ENCODE measurements at regions not wholly inside any gene's neighbourhood (a gene's known extent, or its start where the extent isn't known, plus 50 kb on each side); places are given as distances from the start of the nearest gene placed in this dataset.

- Mint-ChIP-seq H3K4me1 (no peaks in the 10 kb centered on the region), H3K27me3 (no peaks in the 10 kb centered on the region), H3K4me3 (no peak overlapping the region), H3K9me3 (ENCODE audit: insufficient read depth) (peaks cover 2% of the 10 kb centered on the region), H3K27ac (no peak overlapping the region)
- no peak overlapping the region for H2AFZ ChIP-seq (ENCODE audit: insufficient read depth, low read depth, low read length, poor library complexity, severe bottlenecking)
- H3K9ac ChIP-seq (ENCODE audit: low read length): no peak overlapping the region
- 86% methylated on average over 12 of the region's 12 CpGs for WGBS (ENCODE audit: insufficient coverage)
- H3K79me2 ChIP-seq (ENCODE audit: control insufficient read depth, insufficient read depth, low read length): no peaks in the 10 kb centered on the region
- no peaks in the 10 kb centered on the region for H3K36me3 ChIP-seq (replicated peaks in 1 of 2; ENCODE audit: control extremely low read depth in 1 of 2, control insufficient read depth in 1 of 2, extremely low read depth in 1 of 2, insufficient read depth in 2 of 2, low read length in 1 of 2)
- TF ChIP-seq CTCF (IDR thresholded peaks at IDR 0.05): no peak
- no peak for TF ChIP-seq EZH2 (IDR thresholded peaks at IDR 0.05; ENCODE audit: borderline replicate concordance, insufficient read depth, low read depth, low read length, poor library complexity, severe bottlenecking)
- ChIA-PET CTCF (interaction anchor here (1.5 kb wide), 1 partner anchor 15 kb away, joined by 3 read pairs; no protein-coding TSS in a partner anchor), POLR2A (no interaction called here)
- no peaks in the 10 kb centered on the region for H3K27me3 ChIP-seq (replicated peaks in 1 of 4; ENCODE audit: control extremely low read depth in 1 of 4, control insufficient read depth in 3 of 4, insufficient read depth in 4 of 4, low read length in 3 of 4)
- no peaks in the 10 kb centered on the region for H4K20me1 ChIP-seq (ENCODE audit: control insufficient read depth, insufficient read depth, low read length, poor library complexity, severe bottlenecking)
- H3K27ac ChIP-seq (ENCODE audit: low read length in 2 of 2): no peak overlapping the region
- no peak for ATAC-seq (ENCODE audit: low read depth)
- no peak overlapping the region for H3K4me2 ChIP-seq (replicated peaks; ENCODE audit: low read depth, low read length, poor library complexity, severe bottlenecking)
- H3K4me3 ChIP-seq (ENCODE audit: control extremely low read depth in 1 of 5, extremely low read depth in 1 of 5, insufficient read depth in 1 of 5, low read depth in 2 of 5, low read length in 4 of 5): no peak overlapping the region
- peaks cover 0 to 12% (median 0%) of the 10 kb centered on the region in 3 donors for H3K9me3 ChIP-seq (ENCODE audit: control extremely low read depth in 1 of 3, control insufficient read depth in 2 of 3, insufficient read depth in 1 of 3, low read length in 2 of 3)
- intact Hi-C loops (cut with micrococcal nuclease): no loop called here
- DNase-seq: no peak
- H3K4me1 ChIP-seq (ENCODE audit: control insufficient read depth in 2 of 2, insufficient read depth in 2 of 2, low read length in 2 of 2): no peaks in the 10 kb centered on the region
Measured at GRCh38 chr12:126156806-126157574, 1091.8 kb downstream of the AACS start.

DNA sequence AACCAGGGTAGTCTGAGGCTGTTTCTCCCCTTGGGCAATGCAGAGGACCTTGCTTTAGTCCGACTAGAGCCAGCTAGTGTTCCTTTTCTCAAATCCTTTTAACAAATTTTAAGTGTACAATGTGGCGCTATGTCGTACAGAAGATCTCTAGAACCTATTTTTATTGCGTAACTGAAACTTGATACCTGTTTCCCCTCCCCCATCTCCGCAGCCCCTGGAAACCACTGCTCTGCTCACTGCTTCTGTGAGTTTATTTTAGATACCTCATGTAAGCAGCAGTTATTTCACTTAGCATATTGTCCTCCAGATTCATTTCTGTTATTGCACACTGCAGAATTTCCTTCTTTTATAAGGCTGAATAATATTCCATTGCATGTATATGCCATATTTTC is 1092.3 kb downstream of the AACS start:
- no peak for TF ChIP-seq EZH2 (IDR thresholded peaks at IDR 0.05; ENCODE audit: borderline replicate concordance, insufficient read depth, low read depth, low read length, poor library complexity, severe bottlenecking)
- no peak for TF ChIP-seq CTCF (IDR thresholded peaks at IDR 0.05)
- H3K4me1 ChIP-seq (ENCODE audit: control insufficient read depth in 2 of 2, insufficient read depth in 2 of 2, low read length in 2 of 2): no peaks in the 10 kb centered on the region
- no peaks in the 10 kb centered on the region for H3K27me3 Mint-ChIP-seq
- no peak overlapping the region for H2AFZ ChIP-seq (ENCODE audit: insufficient read depth, low read depth, low read length, poor library complexity, severe bottlenecking)
- intact Hi-C loops (cut with micrococcal nuclease): no loop called here
- ChIA-PET POLR2A (no interaction called here), CTCF (no interaction called here)
- H3K79me2 ChIP-seq (ENCODE audit: control insufficient read depth, insufficient read depth, low read length): no peaks in the 10 kb centered on the region
- 80% methylated on average over 2 of the region's 5 CpGs for WGBS (ENCODE audit: insufficient coverage)
- no peaks in the 10 kb centered on the region for H4K20me1 ChIP-seq (ENCODE audit: control insufficient read depth, insufficient read depth, low read length, poor library complexity, severe bottlenecking)
- ATAC-seq (ENCODE audit: low read depth) (no peak), DNase-seq (no peak)
- H3K4me1 Mint-ChIP-seq: no peaks in the 10 kb centered on the region
- H3K4me3 Mint-ChIP-seq: no peak overlapping the region
- peaks cover 2% of the 10 kb centered on the region for H3K9me3 Mint-ChIP-seq (ENCODE audit: insufficient read depth)
- H3K9ac ChIP-seq (ENCODE audit: low read length): no peak overlapping the region
- H3K4me3 ChIP-seq (ENCODE audit: control extremely low read depth in 1 of 5, extremely low read depth in 1 of 5, insufficient read depth in 1 of 5, low read depth in 2 of 5, low read length in 4 of 5): no peak overlapping the region
- H3K27ac Mint-ChIP-seq: no peak overlapping the region
- H3K27me3 ChIP-seq (replicated peaks in 1 of 4; ENCODE audit: control extremely low read depth in 1 of 4, control insufficient read depth in 3 of 4, insufficient read depth in 4 of 4, low read length in 3 of 4): no peaks in the 10 kb centered on the region
- no peaks in the 10 kb centered on the region for H3K36me3 ChIP-seq (replicated peaks in 1 of 2; ENCODE audit: control extremely low read depth in 1 of 2, control insufficient read depth in 1 of 2, extremely low read depth in 1 of 2, insufficient read depth in 2 of 2, low read length in 1 of 2)
- peaks cover 0 to 12% (median 0%) of the 10 kb centered on the region in 3 donors for H3K9me3 ChIP-seq (ENCODE audit: control extremely low read depth in 1 of 3, control insufficient read depth in 2 of 3, insufficient read depth in 1 of 3, low read length in 2 of 3)
- H3K4me2 ChIP-seq (replicated peaks; ENCODE audit: low read depth, low read length, poor library complexity, severe bottlenecking): no peak overlapping the region
- H3K27ac ChIP-seq (ENCODE audit: low read length in 2 of 2): no peak overlapping the region

Measured in B cell (primary cell).